T-helper 2 cell (primary cell): ENCODE measurements at regions not wholly inside any gene's neighbourhood (a gene's known extent, or its start where the extent isn't known, plus 50 kb on each side); places are given as distances from the start of the nearest gene placed in this dataset.
A peak's percentile ranks its signal among the peaks of the same experiment; 100 is the strongest.
"Not testable (repeated sequence)": the region's sequence is repeated elsewhere in the genome, so short reads cannot be mapped to it uniquely, and the experiment has no call there.

Experiments
- DNase-seq, 5 experiments: peaks; one replicate each; pipeline versions ENCODE4 v3.0.0 to v3.0.0-alpha.2; 2012 to 2022

GRCh38 chr5:104512063-104512825 is 949.7 kb upstream of the NUDT12 start:
- DNase-seq: no peak

- DNase-seq: no peak
These were observed 935.7 kb upstream of the NUDT12 start for GRCh38 chr5:104498281-104498680.

GRCh38 chr5:104494083-104494482 is 931.5 kb upstream of the NUDT12 start:
- DNase-seq: no peak

GRCh38 chr5:104472811-104473210 is 910.2 kb upstream of the NUDT12 start:
- DNase-seq: no peak

GRCh38 chr5:104456122-104456521 is 893.5 kb upstream of the NUDT12 start:
- no peak for DNase-seq

GRCh38 chr5:104452550-104452949 is 890.0 kb upstream of the NUDT12 start:
- DNase-seq: no peak

- DNase-seq: not testable (repeated sequence)
These were observed 889.3 kb upstream of the NUDT12 start for GRCh38 chr5:104451911-104452310.

GRCh38 chr5:104444656-104445055 is 882.1 kb upstream of the NUDT12 start:
- no peak for DNase-seq

- DNase-seq: no peak
These were observed 881.1 kb upstream of the NUDT12 start for GRCh38 chr5:104443706-104444105.

- no peak for DNase-seq
These were observed 869.4 kb upstream of the NUDT12 start for GRCh38 chr5:104431981-104432380.

- DNase-seq: no peak
These were observed 868.5 kb upstream of the NUDT12 start for GRCh38 chr5:104431002-104431620.

GRCh38 chr5:104429911-104430310 is 867.3 kb upstream of the NUDT12 start:
- DNase-seq: no peak

- no peak for DNase-seq
These were observed 858.8 kb upstream of the NUDT12 start for GRCh38 chr5:104421431-104421830.

- no peak for DNase-seq
These were observed 855.5 kb upstream of the NUDT12 start for GRCh38 chr5:104418056-104418455.

GRCh38 chr5:104412649-104413240 is 850.2 kb upstream of the NUDT12 start:
- peak in 1 of 5 experiments; percentile 15 for DNase-seq

- no peak for DNase-seq
These were observed 838.4 kb upstream of the NUDT12 start for GRCh38 chr5:104400941-104401340.

GRCh38 chr5:104385906-104386305 is 823.3 kb upstream of the NUDT12 start:
- DNase-seq: no peak

- DNase-seq: no peak
These were observed 812.8 kb upstream of the NUDT12 start for GRCh38 chr5:104375345-104375744.

- no peak for DNase-seq
These were observed 810.2 kb upstream of the NUDT12 start for GRCh38 chr5:104372796-104373195.

GRCh38 chr5:104372376-104372775 is 809.8 kb upstream of the NUDT12 start:
- no peak for DNase-seq

- DNase-seq: no peak
These were observed 807.9 kb upstream of the NUDT12 start for GRCh38 chr5:104370523-104370922.

GRCh38 chr5:104367978-104368377 is 805.4 kb upstream of the NUDT12 start:
- no peak for DNase-seq

- no peak for DNase-seq
These were observed 801.0 kb upstream of the NUDT12 start for GRCh38 chr5:104363567-104363966.

- DNase-seq: no peak
These were observed 799.3 kb upstream of the NUDT12 start for GRCh38 chr5:104361932-104362331.
